ENCODE measurements at regions not wholly inside any gene's neighbourhood (a gene's known extent, or its start where the extent isn't known, plus 50 kb on each side); places are given as distances from the start of the nearest gene placed in this dataset.
"Not testable (repeated sequence)": the region's sequence is repeated elsewhere in the genome, so short reads cannot be mapped to it uniquely, and the experiment has no call there.

- TF ChIP-seq SIRT6 (IDR thresholded peaks at IDR 0.05; ENCODE audit: low read depth, low read length); ZNF507 (tag; conservative IDR thresholded peaks at IDR 0.05); FOXA1 (IDR thresholded peaks at IDR 0.05; ENCODE audit: borderline replicate concordance); IRF2 (CRISPR knock-in tag; IDR thresholded peaks at IDR 0.05); EZH2 (IDR thresholded peaks at IDR 0.05; ENCODE audit: borderline replicate concordance, low read depth, low read length); ZSCAN29 (IDR thresholded peaks at IDR 0.05); BRCA1 (IDR thresholded peaks at IDR 0.05); BRCA1 (CRISPR knock-in tag; IDR thresholded peaks at IDR 0.05); ZHX1 (conservative IDR thresholded peaks at IDR 0.05; ENCODE audit: low read length); ETS1 (conservative IDR thresholded peaks at IDR 0.05; ENCODE audit: control insufficient read depth, low read depth, low read length); TAF1 (IDR thresholded peaks at IDR 0.05; ENCODE audit: control insufficient read depth, extremely low read depth, insufficient read depth, low read length, severe bottlenecking); ZNF146 (CRISPR knock-in tag; IDR thresholded peaks at IDR 0.05; ENCODE audit: unreplicated experiment); LEF1 (IDR thresholded peaks at IDR 0.05); POLR2AphosphoS2 (IDR thresholded peaks at IDR 0.05; ENCODE audit: low read length); HINFP (tag; conservative IDR thresholded peaks at IDR 0.05; ENCODE audit: low read depth): not testable (repeated sequence)
Observed at GRCh38 chr1:148279002-148279542, 127.0 kb upstream of the NBPF11 start.

Data from K562 (cell line).